Pancreas (tissue), 10 donors: ENCODE measurements at regions not wholly inside any gene's neighbourhood (a gene's known extent, or its start where the extent isn't known, plus 50 kb on each side); places are given as distances from the start of the nearest gene placed in this dataset.

Experiments
- ATAC-seq, 4 donors: fragments of 200-7000 bp; cut with Tn5 transposase; one replicate each; pipeline versions ENCODE4 v1.8.0 to v1.9.1; 2020; ENCODE audit warnings: mild to moderate bottlenecking in 4 of 4, moderate library complexity in 4 of 4
- DNase-seq, 6 donors: peaks; one replicate each; pipeline ENCODE4 v3.0.0-alpha.2; 2020
- FAIRE-seq: peaks from 2 replicates; lab custom pipeline; 2012; peaks lifted over from hg19 to GRCh38; lab: Jason Lieb, UNC
- H3K27ac ChIP-seq, 4 donors: fragments of 200-600 bp; sonication (generic); 1 replicate in 3 of 4; 2 replicates in 1 of 4; pipeline versions ENCODE4 v1.5.0 to v1.8.0; 2020
- H3K27me3 ChIP-seq, 4 donors: fragments of 200-600 bp; one replicate each; pipeline ENCODE4 v1.8.0; 2021
- H3K36me3 ChIP-seq, 3 donors: fragments of 200-600 bp; sonication (generic) in 1 of 3; one replicate each; pipeline versions ENCODE4 v1.5.0 to v1.8.0; 2020 to 2021
- H3K4me1 ChIP-seq, 3 donors: fragments of 200-600 bp; one replicate each; pipeline ENCODE4 v1.8.0; 2021
- H3K4me3 ChIP-seq, 4 donors: fragments of 200-600 bp; sonication (generic) in 2 of 4; one replicate each; pipeline versions ENCODE4 v1.5.0 to v1.8.0; 2020 to 2021
- H3K9me3 ChIP-seq, 4 donors: fragments of 200-600 bp; one replicate each; pipeline ENCODE4 v1.8.0; 2021
- WGBS, 2 donors: extraction: QIAGEN DNeasy Blood & Tissue Kit; methylation state at CpG; one replicate each; pipeline ENCODE4 v1.1.7; 2013; 5-methylcytosine and 5-hydroxymethylcytosine counted together
- intact Hi-C, 3 donors: fragments of 100-400 bp; cut with DNase I; formaldehyde crosslinking; loops; one replicate each; pipeline versions ENCODE4 v1.11.1 to v1.14.2; 2022
- TF ChIP-seq, protein P1 (sequence below), 4 donors: fragments of 200-600 bp; sonication (generic) in 3 of 4; IDR thresholded peaks; one replicate each; pipeline versions ENCODE4 v1.5.0 to v1.8.0; 2021; ENCODE audit warnings: antibody characterized with exemption in 4 of 4
- donor health status: healthy with polysubstance abuse.
- donor health status: DM: no; HTN: no; CAD: no; lungs with moderate emphysema.
- donor health status: DM: no; HTN: no; CAD: no.
- donor health status: control.
- donor health status: control.
- donor health status: Bipolar disorder and iron deficiency.
- donor health status: DM: yes; HTN: yes; CAD: no.
- donor health status: DM: no; HTN: no; CAD: no.
- donor health status: DM: no; HTN: no; CAD: no.
- donor health status: DM: yes; HTN: yes; CAD: no.

DNA sequence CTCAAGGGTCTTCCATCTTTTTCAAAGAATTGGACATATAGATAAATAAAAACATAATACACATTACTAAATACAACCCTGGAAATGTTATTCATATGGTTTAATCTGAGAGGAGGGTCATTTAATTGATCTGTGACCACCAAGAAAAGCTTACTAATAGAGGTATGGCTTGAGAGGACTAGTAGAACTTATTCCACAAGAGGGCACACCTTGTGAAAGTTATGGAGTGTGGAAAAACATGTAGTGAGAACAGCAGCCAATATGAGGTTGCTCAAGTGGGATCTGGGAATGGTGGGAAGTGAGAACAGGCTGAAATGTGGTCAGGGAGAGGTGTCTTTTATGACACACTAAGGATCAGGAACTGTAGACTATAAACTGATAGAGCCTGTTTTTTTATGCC is 973.5 kb upstream of the B3GALT2 start:
- H3K27ac ChIP-seq = no peak overlapping the region
- no peaks in the 10 kb centered on the region for H3K27me3 ChIP-seq
- no peaks in the 10 kb centered on the region for H3K4me1 ChIP-seq
- no peak for DNase-seq
- intact Hi-C loops = no loop called here
- no peak overlapping the region for H3K4me3 ChIP-seq
- no peak for ATAC-seq
- H3K36me3 ChIP-seq = no peaks in the 10 kb centered on the region
- TF ChIP-seq, protein P1, sequence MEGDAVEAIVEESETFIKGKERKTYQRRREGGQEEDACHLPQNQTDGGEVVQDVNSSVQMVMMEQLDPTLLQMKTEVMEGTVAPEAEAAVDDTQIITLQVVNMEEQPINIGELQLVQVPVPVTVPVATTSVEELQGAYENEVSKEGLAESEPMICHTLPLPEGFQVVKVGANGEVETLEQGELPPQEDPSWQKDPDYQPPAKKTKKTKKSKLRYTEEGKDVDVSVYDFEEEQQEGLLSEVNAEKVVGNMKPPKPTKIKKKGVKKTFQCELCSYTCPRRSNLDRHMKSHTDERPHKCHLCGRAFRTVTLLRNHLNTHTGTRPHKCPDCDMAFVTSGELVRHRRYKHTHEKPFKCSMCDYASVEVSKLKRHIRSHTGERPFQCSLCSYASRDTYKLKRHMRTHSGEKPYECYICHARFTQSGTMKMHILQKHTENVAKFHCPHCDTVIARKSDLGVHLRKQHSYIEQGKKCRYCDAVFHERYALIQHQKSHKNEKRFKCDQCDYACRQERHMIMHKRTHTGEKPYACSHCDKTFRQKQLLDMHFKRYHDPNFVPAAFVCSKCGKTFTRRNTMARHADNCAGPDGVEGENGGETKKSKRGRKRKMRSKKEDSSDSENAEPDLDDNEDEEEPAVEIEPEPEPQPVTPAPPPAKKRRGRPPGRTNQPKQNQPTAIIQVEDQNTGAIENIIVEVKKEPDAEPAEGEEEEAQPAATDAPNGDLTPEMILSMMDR (IDR thresholded peaks at IDR 0.05) = no peak
- H3K9me3 ChIP-seq = no peaks in the 10 kb centered on the region
- FAIRE-seq = no peak

DNA sequence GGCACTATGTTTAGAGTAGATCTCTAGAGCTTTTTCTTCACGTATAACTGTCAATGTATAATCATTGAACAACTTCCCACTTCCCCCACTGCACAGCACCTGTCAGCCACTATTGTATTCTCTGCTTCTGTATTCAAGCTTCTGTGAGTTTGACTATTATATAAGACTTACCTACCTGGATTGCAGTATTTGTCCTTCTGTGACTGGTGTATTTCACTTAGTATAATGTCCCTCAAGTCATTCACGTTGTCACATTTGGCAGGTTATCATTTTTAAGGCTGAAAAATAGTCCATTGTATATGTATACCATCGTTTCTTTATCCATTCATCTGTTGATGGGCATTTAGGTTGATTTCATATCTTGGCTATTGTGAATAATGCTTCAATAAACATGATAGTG is 969.5 kb upstream of the B3GALT2 start:
- H3K36me3 ChIP-seq = no peaks in the 10 kb centered on the region
- intact Hi-C loops = no loop called here
- H3K27me3 ChIP-seq = no peaks in the 10 kb centered on the region
- no peak overlapping the region for H3K27ac ChIP-seq
- no peak for ATAC-seq
- no peak for FAIRE-seq
- no peak overlapping the region for H3K4me3 ChIP-seq
- H3K9me3 ChIP-seq = no peaks in the 10 kb centered on the region
- DNase-seq = no peak
- no peaks in the 10 kb centered on the region for H3K4me1 ChIP-seq
- TF ChIP-seq, protein P1 (IDR thresholded peaks at IDR 0.05) = no peak
- 30 to 43% methylated on average over 3 of the region's 3 CpGs for WGBS, 2 donors

DNA sequence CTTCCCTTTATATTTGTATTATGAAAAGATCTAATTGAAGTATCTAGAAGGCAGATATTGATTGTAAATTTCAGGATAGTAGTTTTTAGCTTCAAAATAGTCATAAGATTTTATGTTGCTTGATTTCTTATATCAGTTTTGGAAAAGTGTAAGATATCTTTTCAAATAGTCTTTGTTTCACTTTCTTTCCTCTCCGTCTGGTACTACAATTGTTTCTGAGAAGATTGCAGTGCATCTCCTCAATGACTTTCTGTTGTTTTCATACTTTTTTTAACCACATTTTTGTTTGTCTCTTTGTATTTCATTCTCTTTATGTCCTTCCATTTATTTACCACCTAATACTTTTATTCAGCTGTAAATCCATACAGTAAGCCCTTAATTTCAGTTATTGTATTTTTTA is 964.6 kb upstream of the B3GALT2 start:
- Histone ChIP-seq H3K27ac (no peak overlapping the region), H3K4me3 (no peak overlapping the region), H3K4me1 (no peaks in the 10 kb centered on the region), H3K36me3 (no peaks in the 10 kb centered on the region), H3K27me3 (no peaks in the 10 kb centered on the region), H3K9me3 (no peaks in the 10 kb centered on the region)
- 80 to 88% methylated on average over 1 of the region's 1 CpG for WGBS, 2 donors
- intact Hi-C loops = no loop called here
- DNase-seq (no peak), FAIRE-seq (no peak), ATAC-seq (no peak)
- TF ChIP-seq, protein P1 (IDR thresholded peaks at IDR 0.05) = no peak

- H3K4me3 ChIP-seq = no peak overlapping the region
- no peaks in the 10 kb centered on the region for H3K9me3 ChIP-seq
- H3K4me1 ChIP-seq = no peaks in the 10 kb centered on the region
- H3K27me3 ChIP-seq = no peaks in the 10 kb centered on the region
- intact Hi-C loops = no loop called here
- no peak for ATAC-seq
- H3K36me3 ChIP-seq = no peaks in the 10 kb centered on the region
- FAIRE-seq = no peak
- TF ChIP-seq, protein P1 (IDR thresholded peaks at IDR 0.05) = no peak
- H3K27ac ChIP-seq = no peak overlapping the region
- DNase-seq = no peak
Measured at GRCh38 chr1:194150242-194150641, 963.8 kb upstream of the B3GALT2 start.

DNA sequence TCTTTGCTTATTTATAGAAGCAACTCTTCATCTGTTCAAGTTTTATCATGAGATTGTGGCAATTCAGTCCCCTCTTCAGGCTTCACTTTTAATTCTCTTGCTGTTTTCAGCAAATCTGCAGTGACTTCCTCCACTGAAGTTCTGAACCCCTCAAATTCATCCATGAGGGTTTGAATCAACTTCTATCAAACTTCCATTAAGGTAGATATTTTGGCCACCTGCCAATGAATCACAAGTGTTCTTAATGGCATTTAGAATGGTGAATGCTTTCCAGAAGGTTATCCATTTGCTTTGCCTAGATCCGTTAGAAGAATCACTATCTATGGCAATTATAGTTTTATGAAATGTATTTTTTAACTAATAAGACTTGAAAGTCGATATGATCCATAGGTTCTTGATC is 946.7 kb upstream of the B3GALT2 start:
- intact Hi-C loops = no loop called here
- Histone ChIP-seq H3K27ac (no peak overlapping the region), H3K9me3 (no peaks in the 10 kb centered on the region), H3K27me3 (peaks cover 0 to 4% (median 0%) of the 10 kb centered on the region in 4 donors), H3K4me3 (no peak overlapping the region), H3K36me3 (no peaks in the 10 kb centered on the region), H3K4me1 (no peaks in the 10 kb centered on the region)
- no peak for FAIRE-seq
- WGBS, 2 donors = 58 to 73% methylated on average over 2 of the region's 2 CpGs
- no peak for ATAC-seq
- no peak for DNase-seq
- TF ChIP-seq, protein P1 (IDR thresholded peaks at IDR 0.05) = no peak
